ENCODE measurements at regions not wholly inside any gene's neighbourhood (a gene's known extent, or its start where the extent isn't known, plus 50 kb on each side); places are given as distances from the start of the nearest gene placed in this dataset.

GRCh38 chr10:88027570-88027969, 164.1 kb downstream of the PTEN start:
- no peak for FAIRE-seq
- no peak for TF ChIP-seq CTCF (optimal IDR thresholded peaks at IDR 0.05 in 1 of 3, IDR thresholded peaks at IDR 0.05 in 1 of 3, conservative IDR thresholded peaks at IDR 0.05 in 1 of 3; ENCODE audit: extremely low read depth in 1 of 3, insufficient read depth in 2 of 3, low read length in 3 of 3)
- no peak for TF ChIP-seq EZH2 (IDR thresholded peaks at IDR 0.05; ENCODE audit: low read length)
- dilution Hi-C loops (cut with MboI; ENCODE audit: extremely low pct_ligation_motif_present, low sequenced_read_pairs): no loop called here

GRCh38 chr10:88028072-88028471, 164.6 kb downstream of the PTEN start:
- no peaks in the 10 kb centered on the region for H3K9me3 ChIP-seq (ENCODE audit: control insufficient read depth, low read depth, low read length)
- H4K20me1 ChIP-seq (ENCODE audit: control insufficient read depth, extremely low read depth, insufficient read depth, low read length): no peaks in the 10 kb centered on the region
- no peak overlapping the region for H3K9ac ChIP-seq (ENCODE audit: control insufficient read depth, extremely low read depth, insufficient read depth, low read length)
- DNase-seq (ENCODE audit: low read depth, low spot score): no peak
- no peak overlapping the region for H3K4me2 ChIP-seq (ENCODE audit: control insufficient read depth, extremely low read depth, insufficient read depth, low read depth, low read length)
- TF ChIP-seq EZH2 (IDR thresholded peaks at IDR 0.05; ENCODE audit: low read length) (no peak), CTCF (optimal IDR thresholded peaks at IDR 0.05 in 1 of 3, IDR thresholded peaks at IDR 0.05 in 1 of 3, conservative IDR thresholded peaks at IDR 0.05 in 1 of 3; ENCODE audit: extremely low read depth in 1 of 3, insufficient read depth in 2 of 3, low read length in 3 of 3) (no peak)
- no peak overlapping the region for H3K4me3 ChIP-seq (ENCODE audit: control insufficient read depth in 2 of 3, extremely low read depth in 1 of 3, insufficient read depth in 2 of 3, low read depth in 1 of 3, low read length in 3 of 3)
- dilution Hi-C loops (cut with MboI; ENCODE audit: extremely low pct_ligation_motif_present, low sequenced_read_pairs): no loop called here
- H2AFZ ChIP-seq (ENCODE audit: control insufficient read depth, low read length): no peak overlapping the region
- no peaks in the 10 kb centered on the region for H3K36me3 ChIP-seq (ENCODE audit: control insufficient read depth in 2 of 2, extremely low read depth in 1 of 2, insufficient read depth in 2 of 2, low read length in 2 of 2)
- H3K27ac ChIP-seq (ENCODE audit: control insufficient read depth, insufficient read depth, low read length): no peak overlapping the region
- no peak for FAIRE-seq
- no peaks in the 10 kb centered on the region for H3K79me2 ChIP-seq (ENCODE audit: control insufficient read depth, insufficient read depth, low read length)
- H3K4me1 ChIP-seq (ENCODE audit: control insufficient read depth, extremely low read depth, insufficient read depth, low read length): no peaks in the 10 kb centered on the region
- H3K9me1 ChIP-seq (ENCODE audit: control insufficient read depth, extremely low read depth, insufficient read depth, low read length): no peaks in the 10 kb centered on the region
- H3K27me3 ChIP-seq (ENCODE audit: control insufficient read depth, extremely low read depth, insufficient read depth, low read length): no peaks in the 10 kb centered on the region

More at GRCh38 chr10:88027570-88027969, 164.1 kb downstream of the PTEN start:
- H3K27me3 ChIP-seq (ENCODE audit: control insufficient read depth, extremely low read depth, insufficient read depth, low read length): no peaks in the 10 kb centered on the region
- no peaks in the 10 kb centered on the region for H3K9me1 ChIP-seq (ENCODE audit: control insufficient read depth, extremely low read depth, insufficient read depth, low read length)
- no peak for DNase-seq (ENCODE audit: low read depth, low spot score)
- no peak overlapping the region for H3K27ac ChIP-seq (ENCODE audit: control insufficient read depth, insufficient read depth, low read length)
- no peaks in the 10 kb centered on the region for H3K9me3 ChIP-seq (ENCODE audit: control insufficient read depth, low read depth, low read length)
- H3K36me3 ChIP-seq (ENCODE audit: control insufficient read depth in 2 of 2, extremely low read depth in 1 of 2, insufficient read depth in 2 of 2, low read length in 2 of 2): no peaks in the 10 kb centered on the region
- H3K4me3 ChIP-seq (ENCODE audit: control insufficient read depth in 2 of 3, extremely low read depth in 1 of 3, insufficient read depth in 2 of 3, low read depth in 1 of 3, low read length in 3 of 3): no peak overlapping the region
- H2AFZ ChIP-seq (ENCODE audit: control insufficient read depth, low read length): no peak overlapping the region
- H4K20me1 ChIP-seq (ENCODE audit: control insufficient read depth, extremely low read depth, insufficient read depth, low read length): no peaks in the 10 kb centered on the region
- no peaks in the 10 kb centered on the region for H3K4me1 ChIP-seq (ENCODE audit: control insufficient read depth, extremely low read depth, insufficient read depth, low read length)
- no peak overlapping the region for H3K4me2 ChIP-seq (ENCODE audit: control insufficient read depth, extremely low read depth, insufficient read depth, low read depth, low read length)
- H3K79me2 ChIP-seq (ENCODE audit: control insufficient read depth, insufficient read depth, low read length): no peaks in the 10 kb centered on the region
- no peak overlapping the region for H3K9ac ChIP-seq (ENCODE audit: control insufficient read depth, extremely low read depth, insufficient read depth, low read length)
